Fibroblast of the aortic adventitia (primary cell): ENCODE measurements at regions not wholly inside any gene's neighbourhood (a gene's known extent, or its start where the extent isn't known, plus 50 kb on each side); places are given as distances from the start of the nearest gene placed in this dataset.

Experiments used
- DNase-seq: peaks from one replicate; pipeline ENCODE4 v3.0.0-alpha.2; 2010; ENCODE audit warnings: low read depth
- H3K4me3 ChIP-seq: 2 replicates; pipeline ENCODE4 v1.5.1; 2011; ENCODE audit warnings: low read depth, mild to moderate bottlenecking, control low read depth, low read length, moderate library complexity
- TF ChIP-seq, protein P1 (sequence below): IDR thresholded peaks from 2 replicates; pipeline ENCODE4 v1.5.1; 2011; ENCODE audit warnings: mild to moderate bottlenecking, low read length, control low read depth, inconsistent platforms; ENCODE audit not compliant: insufficient read depth

GRCh38 chr13:111609631-111610030 lies 289.2 kb downstream of the TEX29 start:
- TF ChIP-seq, protein P1, sequence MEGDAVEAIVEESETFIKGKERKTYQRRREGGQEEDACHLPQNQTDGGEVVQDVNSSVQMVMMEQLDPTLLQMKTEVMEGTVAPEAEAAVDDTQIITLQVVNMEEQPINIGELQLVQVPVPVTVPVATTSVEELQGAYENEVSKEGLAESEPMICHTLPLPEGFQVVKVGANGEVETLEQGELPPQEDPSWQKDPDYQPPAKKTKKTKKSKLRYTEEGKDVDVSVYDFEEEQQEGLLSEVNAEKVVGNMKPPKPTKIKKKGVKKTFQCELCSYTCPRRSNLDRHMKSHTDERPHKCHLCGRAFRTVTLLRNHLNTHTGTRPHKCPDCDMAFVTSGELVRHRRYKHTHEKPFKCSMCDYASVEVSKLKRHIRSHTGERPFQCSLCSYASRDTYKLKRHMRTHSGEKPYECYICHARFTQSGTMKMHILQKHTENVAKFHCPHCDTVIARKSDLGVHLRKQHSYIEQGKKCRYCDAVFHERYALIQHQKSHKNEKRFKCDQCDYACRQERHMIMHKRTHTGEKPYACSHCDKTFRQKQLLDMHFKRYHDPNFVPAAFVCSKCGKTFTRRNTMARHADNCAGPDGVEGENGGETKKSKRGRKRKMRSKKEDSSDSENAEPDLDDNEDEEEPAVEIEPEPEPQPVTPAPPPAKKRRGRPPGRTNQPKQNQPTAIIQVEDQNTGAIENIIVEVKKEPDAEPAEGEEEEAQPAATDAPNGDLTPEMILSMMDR = no peak
- no peak for DNase-seq
- no peak overlapping the region for H3K4me3 ChIP-seq

DNA sequence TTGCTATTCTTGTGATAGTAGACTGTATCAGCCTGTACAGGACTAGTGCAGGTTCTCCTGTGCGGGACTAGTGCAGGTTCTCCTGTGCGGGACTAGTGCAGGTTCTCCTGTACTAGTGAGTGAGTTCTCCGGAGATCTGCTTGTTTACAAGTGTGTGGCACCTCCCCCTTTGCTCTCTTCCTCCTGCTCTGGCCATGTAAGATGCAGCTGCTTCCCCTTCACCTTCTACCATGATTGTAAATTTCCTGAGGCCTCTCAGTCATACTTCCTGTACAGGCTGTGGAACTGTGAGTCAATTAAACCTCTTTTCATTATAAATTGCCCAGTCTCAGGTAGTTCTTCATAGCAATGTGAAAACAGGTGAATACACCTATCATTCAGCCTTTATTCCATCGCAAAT lies 289.6 kb downstream of the TEX29 start:
- TF ChIP-seq, protein P1 = no peak
- no peak overlapping the region for H3K4me3 ChIP-seq
- no peak for DNase-seq

- TF ChIP-seq, protein P1 = no peak
- no peak overlapping the region for H3K4me3 ChIP-seq
- DNase-seq = no peak
Observed at GRCh38 chr13:111610879-111611278, 290.4 kb downstream of the TEX29 start.

DNA sequence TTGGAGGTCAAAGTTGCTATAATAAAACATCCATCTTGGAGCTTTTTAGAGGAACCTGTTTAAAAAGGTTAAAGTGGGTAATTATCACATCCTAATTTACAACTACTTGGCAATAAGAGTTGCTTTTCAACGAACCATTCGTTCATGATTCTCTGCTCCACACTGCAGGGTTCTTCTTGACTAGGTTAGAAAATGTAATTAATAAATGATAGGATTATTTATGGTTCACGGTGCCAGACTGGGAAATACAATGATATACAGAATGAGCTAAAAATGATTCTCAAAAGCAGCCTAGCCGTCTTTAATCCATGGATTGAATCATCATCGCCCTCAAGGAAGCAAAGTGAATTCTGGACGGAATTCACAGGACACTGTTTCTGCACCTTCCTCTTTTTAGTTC lies 291.2 kb downstream of the TEX29 start:
- H3K4me3 ChIP-seq = no peak overlapping the region

DNA sequence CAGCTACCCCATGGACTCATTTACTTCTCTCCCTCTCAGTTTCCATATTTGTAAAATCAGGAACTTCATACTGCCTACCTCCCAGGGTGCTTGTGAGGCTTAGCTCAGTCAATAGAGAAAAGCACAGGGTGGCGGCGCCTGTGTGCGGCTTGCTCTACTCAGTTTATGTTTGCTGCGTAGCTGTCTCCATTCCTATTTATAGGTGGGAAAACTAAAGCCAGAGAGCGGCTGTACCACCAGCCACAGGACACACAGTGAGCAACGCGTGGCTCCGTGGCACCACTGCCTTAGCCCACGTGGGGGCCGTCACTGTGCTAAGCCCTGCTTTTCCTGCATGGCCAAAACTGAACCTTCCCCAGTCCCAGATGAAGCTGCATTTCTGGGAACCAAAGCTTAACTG lies 292.4 kb downstream of the TEX29 start:
- DNase-seq = no peak
- no peak overlapping the region for H3K4me3 ChIP-seq
- TF ChIP-seq, protein P1 = no peak

More for the DNA sequence above, 291.2 kb downstream of the TEX29 start:
- DNase-seq = no peak
- TF ChIP-seq, protein P1 = no peak

DNA sequence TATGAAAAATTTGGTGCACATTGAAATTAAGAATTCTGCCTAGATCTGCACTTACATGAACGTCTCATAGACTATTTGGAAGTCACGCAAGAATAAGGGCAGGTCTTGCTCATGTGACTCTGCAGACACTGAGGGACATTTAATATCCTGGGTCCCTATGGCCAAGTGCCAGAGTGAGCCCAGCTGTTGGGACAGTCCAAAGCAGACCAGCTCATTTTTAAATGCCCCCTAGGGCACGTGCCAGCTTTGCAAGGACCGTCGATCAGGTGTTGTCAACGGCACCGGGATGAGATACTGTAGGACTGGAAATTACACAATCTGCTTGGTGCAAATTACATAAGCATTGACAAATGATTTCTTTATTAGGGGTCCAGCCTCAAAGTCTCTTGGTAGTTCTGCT lies 293.6 kb downstream of the TEX29 start:
- TF ChIP-seq, protein P1 = no peak
- H3K4me3 ChIP-seq = no peak overlapping the region
- DNase-seq = no peak

GRCh38 chr13:111614613-111615012 lies 294.2 kb downstream of the TEX29 start:
- TF ChIP-seq, protein P1 = no peak
- H3K4me3 ChIP-seq = no peak overlapping the region
- DNase-seq = no peak
